GM06990 (cell line): ENCODE measurements at regions not wholly inside any gene's neighbourhood (a gene's known extent, or its start where the extent isn't known, plus 50 kb on each side); places are given as distances from the start of the nearest gene placed in this dataset.

Experiments used
- DNase-seq: peaks from one replicate; pipeline ENCODE4 v3.0.0-alpha.2; 2011; ENCODE audit not compliant: insufficient read length; ENCODE audit errors: extremely low read depth
- H3K27me3 ChIP-seq: replicated peaks from 2 replicates; pipeline ENCODE4 v1.6.0; 2011; ENCODE audit warnings: low read length; ENCODE audit not compliant: control insufficient read depth, insufficient read depth
- H3K36me3 ChIP-seq: 2 replicates; pipeline ENCODE4 v1.5.1; 2011; ENCODE audit warnings: low read length; ENCODE audit not compliant: control insufficient read depth, insufficient read depth
- H3K4me3 ChIP-seq: replicated peaks from 2 replicates; pipeline ENCODE4 v1.5.1; 2011; ENCODE audit warnings: low read depth, mild to moderate bottlenecking, control low read depth, low read length
- CTCF ChIP-seq: IDR thresholded peaks from 2 replicates; pipeline ENCODE4 v1.5.1; 2011; ENCODE audit warnings: low read length, control low read depth, mild to moderate bottlenecking, inconsistent platforms; ENCODE audit not compliant: insufficient read depth, poor library complexity, severe bottlenecking

GRCh38 chr5:112628214-112628980 is 109.3 kb upstream of the APC start:
- H3K27me3 ChIP-seq, result no peaks in the 10 kb centered on the region; the same call in 1 of the 2 replicates
- no peak overlapping the region for H3K4me3 ChIP-seq
- no peaks in the 10 kb centered on the region for H3K36me3 ChIP-seq
- TF ChIP-seq CTCF, result no peak
- no peak for DNase-seq

GRCh38 chr5:112630246-112631009 is 107.3 kb upstream of the APC start:
- Histone ChIP-seq H3K36me3 (no peaks in the 10 kb centered on the region), H3K27me3 (no peaks in the 10 kb centered on the region; the same call in 1 of the 2 replicates), H3K4me3 (no peak overlapping the region)
- no peak for TF ChIP-seq CTCF
- no peak for DNase-seq

- Histone ChIP-seq H3K36me3 (no peaks in the 10 kb centered on the region), H3K4me3 (no peak overlapping the region), H3K27me3 (no peaks in the 10 kb centered on the region)
- no peak for DNase-seq
- no peak for TF ChIP-seq CTCF
Observed at GRCh38 chr5:112634166-112634565, 103.5 kb upstream of the APC start.

GRCh38 chr5:112634796-112635195 is 102.9 kb upstream of the APC start:
- Histone ChIP-seq H3K4me3 (no peak overlapping the region), H3K36me3 (no peaks in the 10 kb centered on the region), H3K27me3 (no peaks in the 10 kb centered on the region)
- no peak for DNase-seq
- TF ChIP-seq CTCF, result no peak

GRCh38 chr5:112635276-112635675 is 102.4 kb upstream of the APC start:
- no peak for DNase-seq

More at GRCh38 chr5:112635276-112635675, 102.4 kb upstream of the APC start:
- no peak overlapping the region for H3K4me3 ChIP-seq
- H3K27me3 ChIP-seq, result no peaks in the 10 kb centered on the region
- TF ChIP-seq CTCF, result no peak
- no peaks in the 10 kb centered on the region for H3K36me3 ChIP-seq
